HUES64 (cell line): ENCODE measurements at regions not wholly inside any gene's neighbourhood (a gene's known extent, or its start where the extent isn't known, plus 50 kb on each side); places are given as distances from the start of the nearest gene placed in this dataset.
"Not testable (repeated sequence)": the region's sequence is repeated elsewhere in the genome, so short reads cannot be mapped to it uniquely, and the experiment has no call there.

ENCODE experiments used
- H3K27ac ChIP-seq: 2 replicates; pipeline ENCODE4 v1.7.0; 2013; ENCODE audit warnings: low read depth, low read length, inconsistent platforms
- H3K27me3 ChIP-seq: 2 replicates; pipeline ENCODE4 v1.6.1; 2013; ENCODE audit warnings: mild to moderate bottlenecking, low read length; ENCODE audit not compliant: insufficient read depth
- H3K36me3 ChIP-seq: 2 replicates; pipeline ENCODE4 v1.6.1; 2013; ENCODE audit warnings: mild to moderate bottlenecking, low read length; ENCODE audit not compliant: insufficient read depth
- H3K4me1 ChIP-seq: 2 replicates; pipeline ENCODE4 v1.6.1; 2013; ENCODE audit warnings: mild to moderate bottlenecking, low read length, moderate library complexity; ENCODE audit not compliant: insufficient read depth
- H3K4me3 ChIP-seq: 2 replicates; pipeline ENCODE4 v1.5.1; 2013; ENCODE audit warnings: mild to moderate bottlenecking, low read length, moderate library complexity
- H3K9ac ChIP-seq: 2 replicates; pipeline ENCODE4 v1.6.1; 2013; ENCODE audit warnings: mild to moderate bottlenecking, low read depth, low read length
- H3K9me3 ChIP-seq: 2 replicates; pipeline ENCODE4 v1.6.1; 2013; ENCODE audit warnings: low read depth, low read length; ENCODE audit not compliant: insufficient read depth
- WGBS: fragments of 150-250, 120-280 bp; methylation state at CpG from one replicate; pipeline ENCODE4 v1.1.7; 2013; ENCODE audit warnings: missing lambda C conversion rate; 5-methylcytosine and 5-hydroxymethylcytosine counted together

- Histone ChIP-seq H3K36me3 (no peaks in the 10 kb centered on the region), H3K4me1 (peaks cover 21% of the 10 kb centered on the region), H3K9me3 (no peaks in the 10 kb centered on the region), H3K9ac (no peak overlapping the region), H3K4me3 (no peak overlapping the region), H3K27ac (no peak overlapping the region), H3K27me3 (no peaks in the 10 kb centered on the region)
- WGBS: 93% methylated on average over 6 of the region's 6 CpGs
Measured at GRCh38 chr6:81937296-81937937, 184.9 kb upstream of the TENT5A start.

GRCh38 chr6:81934936-81935335 is 182.5 kb upstream of the TENT5A start:
- Histone ChIP-seq H3K9me3 (no peaks in the 10 kb centered on the region), H3K36me3 (no peaks in the 10 kb centered on the region), H3K27me3 (no peaks in the 10 kb centered on the region), H3K27ac (no peak overlapping the region), H3K4me1 (peaks cover 12% of the 10 kb centered on the region), H3K4me3 (no peak overlapping the region), H3K9ac (no peak overlapping the region)
- 90% methylated on average over 1 of the region's 1 CpG for WGBS

DNA sequence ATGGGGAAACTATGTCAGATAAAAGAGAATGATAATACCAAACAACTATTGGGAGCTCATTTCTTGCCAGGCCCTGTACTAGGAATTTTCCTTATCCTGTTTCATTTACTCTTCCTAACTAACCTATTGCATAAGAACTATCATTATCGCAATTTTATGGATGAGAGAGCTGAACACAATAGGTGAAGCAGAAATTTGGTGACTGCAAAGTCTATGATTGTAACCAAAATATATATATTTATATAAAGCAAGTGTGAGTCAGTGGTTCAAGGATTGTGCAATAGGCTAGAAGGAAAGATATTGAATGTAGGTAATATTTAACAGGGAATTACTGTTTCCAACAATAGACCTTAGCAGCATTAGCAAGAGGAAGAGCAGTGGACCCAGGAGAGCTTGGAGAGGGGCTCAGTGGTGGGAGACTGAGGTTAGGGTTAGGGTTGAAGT is 181.1 kb upstream of the TENT5A start:
- Histone ChIP-seq H3K9ac (no peak overlapping the region), H3K9me3 (no peaks in the 10 kb centered on the region), H3K4me1 (no peaks in the 10 kb centered on the region), H3K27ac (no peak overlapping the region), H3K36me3 (no peaks in the 10 kb centered on the region), H3K4me3 (no peak overlapping the region), H3K27me3 (no peaks in the 10 kb centered on the region)
- no CpG with 5 or more reads among the region's 1 CpG for WGBS

GRCh38 chr6:81933089-81933488 is 180.6 kb upstream of the TENT5A start:
- no peak overlapping the region for H3K27ac ChIP-seq
- H3K36me3 ChIP-seq: no peaks in the 10 kb centered on the region
- no peaks in the 10 kb centered on the region for H3K9me3 ChIP-seq
- H3K27me3 ChIP-seq: no peaks in the 10 kb centered on the region
- no peak overlapping the region for H3K4me3 ChIP-seq
- 99% methylated on average over 2 of the region's 3 CpGs for WGBS
- H3K4me1 ChIP-seq: no peaks in the 10 kb centered on the region
- H3K9ac ChIP-seq: no peak overlapping the region

GRCh38 chr6:81932448-81932847 is 180.0 kb upstream of the TENT5A start:
- not testable (repeated sequence) for H3K27me3 ChIP-seq, H3K9ac ChIP-seq, H3K4me1 ChIP-seq, H3K36me3 ChIP-seq, H3K4me3 ChIP-seq, H3K9me3 ChIP-seq, H3K27ac ChIP-seq

GRCh38 chr6:81929828-81930227 is 177.3 kb upstream of the TENT5A start:
- Histone ChIP-seq H3K4me3 (no peak overlapping the region), H3K4me1 (no peaks in the 10 kb centered on the region), H3K36me3 (no peaks in the 10 kb centered on the region), H3K27me3 (no peaks in the 10 kb centered on the region), H3K27ac (no peak overlapping the region), H3K9ac (no peak overlapping the region), H3K9me3 (no peaks in the 10 kb centered on the region)
- WGBS: 93% methylated on average over 3 of the region's 3 CpGs

DNA sequence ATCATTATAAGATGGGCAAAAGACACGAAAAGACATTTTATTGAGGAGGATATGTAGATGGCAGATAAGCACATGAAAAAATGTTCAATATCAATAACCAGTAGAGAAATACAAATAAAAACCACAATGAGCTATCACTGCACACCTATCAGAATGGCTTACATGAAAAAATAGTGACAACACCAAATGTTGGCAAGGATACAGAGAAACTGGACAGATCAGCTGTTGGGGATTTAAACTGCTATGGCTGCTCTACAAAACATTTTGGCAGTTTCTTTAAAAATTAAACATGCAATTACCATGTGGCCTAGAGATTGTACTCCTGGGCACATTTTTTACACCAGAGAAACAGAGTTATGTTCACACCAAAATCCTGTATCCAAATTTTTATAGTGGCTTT is 172.7 kb upstream of the TENT5A start:
- Histone ChIP-seq H3K4me3 (no peak overlapping the region), H3K36me3 (no peaks in the 10 kb centered on the region), H3K9ac (no peak overlapping the region), H3K27me3 (no peaks in the 10 kb centered on the region), H3K4me1 (no peaks in the 10 kb centered on the region), H3K9me3 (peaks cover 11% of the 10 kb centered on the region; the same call in 1 of the 2 replicates), H3K27ac (no peak overlapping the region)
- WGBS: no CpG with 5 or more reads among the region's 1 CpG

GRCh38 chr6:81909981-81910900 is 157.8 kb upstream of the TENT5A start:
- 89% methylated on average over 4 of the region's 5 CpGs for WGBS
- H3K27ac ChIP-seq: no peak overlapping the region
- no peaks in the 10 kb centered on the region for H3K36me3 ChIP-seq
- no peaks in the 10 kb centered on the region for H3K9me3 ChIP-seq
- no peak overlapping the region for H3K4me3 ChIP-seq
- no peaks in the 10 kb centered on the region for H3K27me3 ChIP-seq
- H3K4me1 ChIP-seq: peaks cover 12% of the 10 kb centered on the region; the same call in 1 of the 2 replicates
- no peak overlapping the region for H3K9ac ChIP-seq

GRCh38 chr6:81909162-81909561 is 156.7 kb upstream of the TENT5A start:
- H3K4me1 ChIP-seq: peaks cover 12% of the 10 kb centered on the region; the same call in 1 of the 2 replicates
- no peaks in the 10 kb centered on the region for H3K27me3 ChIP-seq
- no peaks in the 10 kb centered on the region for H3K9me3 ChIP-seq
- no peak overlapping the region for H3K9ac ChIP-seq
- no peak overlapping the region for H3K4me3 ChIP-seq
- no peak overlapping the region for H3K27ac ChIP-seq
- no peaks in the 10 kb centered on the region for H3K36me3 ChIP-seq
- WGBS: 100% methylated on average over 1 of the region's 2 CpGs

DNA sequence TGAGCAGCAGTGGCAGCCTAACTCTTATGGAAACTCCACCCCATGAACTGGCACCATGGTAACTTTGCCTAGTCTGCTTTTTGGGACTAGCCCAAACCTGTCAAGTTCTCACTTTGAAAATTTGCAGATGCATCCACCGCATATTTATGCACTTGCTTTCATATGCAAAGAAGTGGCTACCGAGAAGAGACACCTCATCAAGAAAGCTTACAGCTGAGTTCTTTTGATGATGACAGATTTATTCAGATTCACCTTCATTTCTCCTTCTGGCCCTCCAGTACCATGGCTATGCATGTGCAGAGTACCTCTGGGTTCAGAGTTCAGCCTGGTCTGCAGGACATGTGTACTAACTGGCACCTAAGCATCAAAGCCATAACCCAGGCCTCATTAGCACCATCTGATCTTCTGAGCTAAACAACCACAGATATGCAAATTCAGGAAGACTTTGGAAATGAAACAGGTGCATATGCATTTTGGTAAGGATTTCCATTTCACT is 154.3 kb upstream of the TENT5A start:
- Histone ChIP-seq H3K9ac (no peak overlapping the region), H3K27ac (no peak overlapping the region), H3K4me3 (no peak overlapping the region), H3K4me1 (peaks cover 12% of the 10 kb centered on the region; the same call in 1 of the 2 replicates), H3K9me3 (peaks cover 4% of the 10 kb centered on the region; the same call in 1 of the 2 replicates), H3K27me3 (no peaks in the 10 kb centered on the region), H3K36me3 (no peaks in the 10 kb centered on the region)
- 55% methylated on average over 2 of the region's 2 CpGs for WGBS

- no peak overlapping the region for H3K9ac ChIP-seq
- no peak overlapping the region for H3K27ac ChIP-seq
- H3K9me3 ChIP-seq: peaks cover 4% of the 10 kb centered on the region; the same call in 1 of the 2 replicates
- H3K36me3 ChIP-seq: no peaks in the 10 kb centered on the region
- H3K4me1 ChIP-seq: peaks cover 12% of the 10 kb centered on the region; the same call in 1 of the 2 replicates
- WGBS: 100% methylated on average over 2 of the region's 3 CpGs
- no peaks in the 10 kb centered on the region for H3K27me3 ChIP-seq
- H3K4me3 ChIP-seq: no peak overlapping the region
Measured at GRCh38 chr6:81906041-81906440, 153.6 kb upstream of the TENT5A start.
